ENCODE measurements at regions not wholly inside any gene's neighbourhood (a gene's known extent, or its start where the extent isn't known, plus 50 kb on each side); places are given as distances from the start of the nearest gene placed in this dataset.
A peak's percentile ranks its signal among the peaks of the same experiment; 100 is the strongest.

- no peak for DNase-seq
Observed at GRCh38 chr6:163964789-163965188, 550.3 kb downstream of the QKI start.

- no peak for DNase-seq
Observed at GRCh38 chr6:163963205-163964120, 548.9 kb downstream of the QKI start.

- no peak for DNase-seq
Observed at GRCh38 chr6:163962627-163963117, 548.2 kb downstream of the QKI start.

GRCh38 chr6:163960128-163960527, 545.6 kb downstream of the QKI start:
- no peak for DNase-seq

GRCh38 chr6:163958646-163959045, 544.1 kb downstream of the QKI start:
- DNase-seq = no peak

- DNase-seq = peak; percentile 91
Observed at GRCh38 chr6:163956571-163957407, 542.3 kb downstream of the QKI start.

- no peak for DNase-seq
Observed at GRCh38 chr6:163955756-163956155, 541.2 kb downstream of the QKI start.

- no peak for DNase-seq
Observed at GRCh38 chr6:163955096-163955495, 540.6 kb downstream of the QKI start.

GRCh38 chr6:163954088-163954775, 539.7 kb downstream of the QKI start:
- DNase-seq = no peak

GRCh38 chr6:163952005-163952404, 537.5 kb downstream of the QKI start:
- DNase-seq = no peak

- no peak for DNase-seq
Observed at GRCh38 chr6:163951326-163951725, 536.8 kb downstream of the QKI start.

- no peak for DNase-seq
Observed at GRCh38 chr6:163950159-163950558, 535.6 kb downstream of the QKI start.

- DNase-seq = no peak
Observed at GRCh38 chr6:163949431-163949830, 534.9 kb downstream of the QKI start.

GRCh38 chr6:163948250-163948649, 533.7 kb downstream of the QKI start:
- DNase-seq = no peak

GRCh38 chr6:163947276-163947675, 532.8 kb downstream of the QKI start:
- no peak for DNase-seq

GRCh38 chr6:163946437-163946836, 531.9 kb downstream of the QKI start:
- no peak for DNase-seq

GRCh38 chr6:163945808-163946207, 531.3 kb downstream of the QKI start:
- no peak for DNase-seq

GRCh38 chr6:163944897-163945296, 530.4 kb downstream of the QKI start:
- no peak for DNase-seq

- no peak for DNase-seq
Observed at GRCh38 chr6:163943607-163944385, 529.3 kb downstream of the QKI start.

GRCh38 chr6:163942790-163943189, 528.3 kb downstream of the QKI start:
- DNase-seq = no peak

- DNase-seq = no peak
Observed at GRCh38 chr6:163941624-163941976, 527.1 kb downstream of the QKI start.

Measured in hematopoietic multipotent progenitor cell treated with erythropoietin and hydrocortisone succinate and interleukin-3 and kit ligand, for 6 days (in vitro differentiated cells).